GM12878 (cell line): ENCODE measurements at regions not wholly inside any gene's neighbourhood (a gene's known extent, or its start where the extent isn't known, plus 50 kb on each side); places are given as distances from the start of the nearest gene placed in this dataset.

Experiments
- ATAC-seq: fragments of 200-7000 bp; cut with Tn5 transposase; 3 replicates; pipeline ENCODE4 v1.9.1; 2020; ENCODE audit warnings: mild to moderate bottlenecking, moderate library complexity
- BruUV-seq: library from RNA; stranded (reverse); fragments of 400-500 nt; replicated peaks from 2 replicates; lab custom pipeline; 2021; lab: Mats Ljungman, UMichigan
- CTCF ChIA-PET: fragments of 300-600 bp; sonication (Branson Sonifier 250); formaldehyde crosslinking; extraction: SDS; loops from one replicate; lab custom pipeline; 2021; ENCODE audit warnings: inconsistent platforms; lab: Yijun Ruan, JAX
- POLR2A ChIA-PET: fragments of 350-600 bp; formaldehyde crosslinking; extraction: SDS; loops from one replicate; lab custom pipeline; 2021; ENCODE audit warnings: inconsistent platforms; lab: Charles Lee
- RAD21 ChIA-PET: fragments of 300-600 bp; sonication (Branson Sonifier 250); formaldehyde crosslinking; loops from one replicate; lab custom pipeline; 2023; ENCODE audit warnings: antibody characterized with exemption; ENCODE audit not compliant: unreplicated experiment; lab: Charles Lee
- SMC1A ChIA-PET: fragments of 300-600 bp; sonication (Branson Sonifier 250); formaldehyde crosslinking; loops from one replicate; lab custom pipeline; 2023; ENCODE audit not compliant: unreplicated experiment, uncharacterized antibody; lab: Charles Lee
- DNase-seq: peaks from one replicate; pipeline ENCODE4 v3.0.0-alpha.2; 2011; ENCODE audit warnings: low read depth, low spot score
- FAIRE-seq: peaks from 3 replicates; lab custom pipeline; 2011; peaks lifted over from hg19 to GRCh38; lab: Jason Lieb, UNC
- H2AFZ ChIP-seq: 2 replicates; pipeline ENCODE4 v1.6.0; 2011; ENCODE audit warnings: low read depth, low read length, control low read depth; ENCODE audit not compliant: control insufficient read depth
- H3K27ac ChIP-seq: 2 replicates; pipeline ENCODE4 v1.5.1; 2011; ENCODE audit warnings: control low read depth; ENCODE audit not compliant: control insufficient read depth, insufficient read depth
- H3K27me3 ChIP-seq, 2 experiments: replicated peaks in 1 of 2; 2 replicates each; pipeline versions ENCODE4 v1.6.0 to v1.6.1; 2011; ENCODE audit warnings: low read length in 1 of 2; ENCODE audit not compliant: control insufficient read depth in 2 of 2, insufficient read depth in 2 of 2
- H3K36me3 ChIP-seq, 2 experiments: 2 replicates each; pipeline ENCODE4 v1.5.1; 2011; ENCODE audit warnings: low read length in 1 of 2; ENCODE audit not compliant: control insufficient read depth in 2 of 2, insufficient read depth in 2 of 2
- H3K4me1 ChIP-seq: 2 replicates; pipeline ENCODE4 v1.6.1; 2011; ENCODE audit warnings: mild to moderate bottlenecking, low read length, moderate library complexity, mixed read lengths; ENCODE audit not compliant: control insufficient read depth, insufficient read depth
- H3K4me2 ChIP-seq: 2 replicates; pipeline ENCODE4 v1.6.0; 2011; ENCODE audit warnings: control low read depth; ENCODE audit not compliant: control insufficient read depth, insufficient read depth
- H3K4me3 ChIP-seq: fragments of 200-600 bp; sonication (generic); 2 replicates; pipeline ENCODE4 v1.5.1; 2016
- H3K79me2 ChIP-seq: 2 replicates; pipeline ENCODE4 v1.6.0; 2011; ENCODE audit warnings: low read length; ENCODE audit not compliant: control insufficient read depth, insufficient read depth
- H3K9ac ChIP-seq: 2 replicates; pipeline ENCODE4 v1.8.0; 2011; ENCODE audit warnings: low read length, control low read depth, mixed read lengths; ENCODE audit not compliant: control insufficient read depth, insufficient read depth
- H3K9me3 ChIP-seq: replicated peaks from 3 replicates; pipeline ENCODE4 v1.5.1; 2011; ENCODE audit warnings: mild to moderate bottlenecking, low read length; ENCODE audit not compliant: control insufficient read depth, insufficient read depth
- H4K20me1 ChIP-seq: 2 replicates; pipeline ENCODE4 v1.6.0; 2011; ENCODE audit not compliant: control insufficient read depth, insufficient read depth
- CBX5 ChIP-seq: sonication (generic); IDR thresholded peaks from 2 replicates; pipeline ENCODE4 v1.6.1; 2016; ENCODE audit warnings: low read depth, moderate library complexity, mild to moderate bottlenecking, inconsistent platforms
- CHD4 ChIP-seq: fragments of 200-600 bp; sonication (generic); IDR thresholded peaks from 2 replicates; pipeline ENCODE4 v1.6.1; 2016; ENCODE audit warnings: mild to moderate bottlenecking
- LARP7 ChIP-seq: fragments of 450-650 bp; IDR thresholded peaks from 2 replicates; pipeline ENCODE4 v1.6.1; 2017; ENCODE audit warnings: mild to moderate bottlenecking
- RCOR1 ChIP-seq: conservative IDR thresholded peaks from 2 replicates; pipeline ENCODE4 v1.6.1; 2012; ENCODE audit warnings: low read depth, low read length, improper control_type of control experiment
- ZNF207 ChIP-seq: fragments of 450-650 bp; IDR thresholded peaks from 2 replicates; pipeline ENCODE4 v1.6.1; 2014; ENCODE audit warnings: antibody characterized with exemption, mild to moderate bottlenecking, borderline replicate concordance
- WGBS: methylation state at CpG from one replicate; pipeline ENCODE4 v1.1.6; 2016; ENCODE audit warnings: low lambda C conversion rate; ENCODE audit not compliant: insufficient replicate concordance, insufficient coverage; ENCODE audit errors: missing lambda C conversion rate; 5-methylcytosine and 5-hydroxymethylcytosine counted together
- in situ Hi-C: fragments of 300-500 bp; cut with MboI; formaldehyde crosslinking; loops from 9 replicates; pipeline ENCODE4 v1.14.3; 2018; ENCODE audit warnings: mixed read lengths
- intact Hi-C: fragments of 100-400 bp; cut with micrococcal nuclease; formaldehyde crosslinking; loops from one replicate; pipeline ENCODE4 v1.14.2; 2022; ENCODE audit not compliant: unreplicated experiment
- TF ChIP-seq, protein P1 (sequence below): IDR thresholded peaks from 2 replicates; pipeline ENCODE4 v1.6.1; 2012; ENCODE audit warnings: low read depth, low read length, improper control_type of control experiment
- TF ChIP-seq, protein P2 (sequence below): fragments of 450-650 bp; IDR thresholded peaks from 2 replicates; pipeline ENCODE4 v1.6.1; 2017; ENCODE audit warnings: antibody characterized with exemption, mild to moderate bottlenecking, moderate library complexity
- TF ChIP-seq, protein P3 (sequence below): fragments of 450-650 bp; IDR thresholded peaks from 2 replicates; pipeline ENCODE4 v1.6.1; 2014; ENCODE audit warnings: mild to moderate bottlenecking

DNA sequence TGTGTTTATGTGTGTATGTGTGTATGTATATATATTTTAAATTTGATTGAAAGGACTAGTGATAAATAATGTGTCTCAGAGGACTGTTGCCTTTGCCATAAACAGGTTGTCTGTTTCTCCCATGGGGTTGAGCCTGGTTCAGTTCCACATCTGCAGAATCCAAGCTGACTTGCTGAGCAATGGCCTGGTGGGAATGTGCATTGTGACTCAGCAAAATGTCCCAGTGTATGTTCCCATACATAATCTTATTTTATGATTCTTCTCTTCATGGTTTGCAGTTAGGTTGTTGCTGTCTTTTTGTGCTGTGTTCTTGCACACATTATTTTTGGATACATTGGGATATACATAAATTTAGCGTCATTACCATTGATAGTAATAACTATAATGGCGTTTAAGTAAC, 115.6 kb upstream of the SLC24A3 start:
- in situ Hi-C loops (no loop called here), intact Hi-C loops (no loop called here)
- no peak overlapping the region for H2AFZ ChIP-seq
- no peak for FAIRE-seq
- TF ChIP-seq LARP7: no peak
- TF ChIP-seq, protein P1, sequence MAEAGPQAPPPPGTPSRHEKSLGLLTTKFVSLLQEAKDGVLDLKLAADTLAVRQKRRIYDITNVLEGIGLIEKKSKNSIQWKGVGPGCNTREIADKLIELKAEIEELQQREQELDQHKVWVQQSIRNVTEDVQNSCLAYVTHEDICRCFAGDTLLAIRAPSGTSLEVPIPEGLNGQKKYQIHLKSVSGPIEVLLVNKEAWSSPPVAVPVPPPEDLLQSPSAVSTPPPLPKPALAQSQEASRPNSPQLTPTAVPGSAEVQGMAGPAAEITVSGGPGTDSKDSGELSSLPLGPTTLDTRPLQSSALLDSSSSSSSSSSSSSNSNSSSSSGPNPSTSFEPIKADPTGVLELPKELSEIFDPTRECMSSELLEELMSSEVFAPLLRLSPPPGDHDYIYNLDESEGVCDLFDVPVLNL: no peak
- no peak for TF ChIP-seq RCOR1
- TF ChIP-seq CBX5: no peak
- TF ChIP-seq, protein P2, sequence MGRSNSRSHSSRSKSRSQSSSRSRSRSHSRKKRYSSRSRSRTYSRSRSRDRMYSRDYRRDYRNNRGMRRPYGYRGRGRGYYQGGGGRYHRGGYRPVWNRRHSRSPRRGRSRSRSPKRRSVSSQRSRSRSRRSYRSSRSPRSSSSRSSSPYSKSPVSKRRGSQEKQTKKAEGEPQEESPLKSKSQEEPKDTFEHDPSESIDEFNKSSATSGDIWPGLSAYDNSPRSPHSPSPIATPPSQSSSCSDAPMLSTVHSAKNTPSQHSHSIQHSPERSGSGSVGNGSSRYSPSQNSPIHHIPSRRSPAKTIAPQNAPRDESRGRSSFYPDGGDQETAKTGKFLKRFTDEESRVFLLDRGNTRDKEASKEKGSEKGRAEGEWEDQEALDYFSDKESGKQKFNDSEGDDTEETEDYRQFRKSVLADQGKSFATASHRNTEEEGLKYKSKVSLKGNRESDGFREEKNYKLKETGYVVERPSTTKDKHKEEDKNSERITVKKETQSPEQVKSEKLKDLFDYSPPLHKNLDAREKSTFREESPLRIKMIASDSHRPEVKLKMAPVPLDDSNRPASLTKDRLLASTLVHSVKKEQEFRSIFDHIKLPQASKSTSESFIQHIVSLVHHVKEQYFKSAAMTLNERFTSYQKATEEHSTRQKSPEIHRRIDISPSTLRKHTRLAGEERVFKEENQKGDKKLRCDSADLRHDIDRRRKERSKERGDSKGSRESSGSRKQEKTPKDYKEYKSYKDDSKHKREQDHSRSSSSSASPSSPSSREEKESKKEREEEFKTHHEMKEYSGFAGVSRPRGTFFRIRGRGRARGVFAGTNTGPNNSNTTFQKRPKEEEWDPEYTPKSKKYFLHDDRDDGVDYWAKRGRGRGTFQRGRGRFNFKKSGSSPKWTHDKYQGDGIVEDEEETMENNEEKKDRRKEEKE: no peak
- no peak for TF ChIP-seq ZNF207
- no peak for TF ChIP-seq CHD4
- TF ChIP-seq, protein P3, sequence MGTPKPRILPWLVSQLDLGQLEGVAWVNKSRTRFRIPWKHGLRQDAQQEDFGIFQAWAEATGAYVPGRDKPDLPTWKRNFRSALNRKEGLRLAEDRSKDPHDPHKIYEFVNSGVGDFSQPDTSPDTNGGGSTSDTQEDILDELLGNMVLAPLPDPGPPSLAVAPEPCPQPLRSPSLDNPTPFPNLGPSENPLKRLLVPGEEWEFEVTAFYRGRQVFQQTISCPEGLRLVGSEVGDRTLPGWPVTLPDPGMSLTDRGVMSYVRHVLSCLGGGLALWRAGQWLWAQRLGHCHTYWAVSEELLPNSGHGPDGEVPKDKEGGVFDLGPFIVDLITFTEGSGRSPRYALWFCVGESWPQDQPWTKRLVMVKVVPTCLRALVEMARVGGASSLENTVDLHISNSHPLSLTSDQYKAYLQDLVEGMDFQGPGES: no peak
- no peak for DNase-seq
- no peak overlapping the region for H3K4me2 ChIP-seq
- 83% methylated on average over 2 of the region's 2 CpGs for whole genome bisulfite sequencing
- no peak for ATAC-seq
- BruUV-seq: no TSS peak
- no peaks in the 10 kb centered on the region for H3K27me3 ChIP-seq
- H3K9me3 ChIP-seq: no peaks in the 10 kb centered on the region; the same call in 2 of the 3 replicates
- no peaks in the 10 kb centered on the region for H3K79me2 ChIP-seq
- no peak overlapping the region for H3K4me3 ChIP-seq
- H3K4me1 ChIP-seq: no peaks in the 10 kb centered on the region
- POLR2A ChIA-PET: no interaction called here
- CTCF ChIA-PET: no interaction called here
- H3K9ac ChIP-seq: no peak overlapping the region
- no peaks in the 10 kb centered on the region for H4K20me1 ChIP-seq
- SMC1A ChIA-PET: no interaction called here
- H3K27ac ChIP-seq: no peak overlapping the region
- no peaks in the 10 kb centered on the region for H3K36me3 ChIP-seq
- RAD21 ChIA-PET: no interaction called here
